ENCODE measurements at regions not wholly inside any gene's neighbourhood (a gene's known extent, or its start where the extent isn't known, plus 50 kb on each side); places are given as distances from the start of the nearest gene placed in this dataset.

DNA sequence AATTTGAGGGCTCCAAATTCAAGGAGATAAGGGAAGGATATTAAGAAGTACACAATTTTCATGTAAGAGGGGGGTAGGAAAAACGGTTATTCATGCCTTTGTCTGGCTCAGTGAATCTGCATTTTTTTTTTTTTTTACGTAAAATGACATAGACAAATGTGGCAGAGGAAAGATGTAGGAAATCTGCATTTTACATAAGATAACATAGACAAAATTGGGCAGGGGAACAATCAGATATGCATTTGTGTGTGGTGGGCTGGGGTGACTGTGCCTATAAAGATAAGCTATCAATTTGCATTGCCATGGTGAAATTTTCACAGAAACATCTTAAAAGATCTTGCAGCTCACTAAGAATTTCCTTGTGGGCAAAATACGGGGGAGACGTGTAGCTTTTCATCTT, 92.7 kb upstream of the GPR141 start:
- ATAC-seq (ENCODE audit: poor library complexity) = no peak
- Histone ChIP-seq H3K9me3 (ENCODE audit: control insufficient read depth in 1 of 2, insufficient read depth in 1 of 2, low read length in 2 of 2) (no peaks in the 10 kb centered on the region), H3K36me3 (ENCODE audit: insufficient read depth, low read length) (no peaks in the 10 kb centered on the region), H3K27ac (ENCODE audit: low read depth in 1 of 2, low read length in 2 of 2) (no peak overlapping the region), H3K27me3 (ENCODE audit: control insufficient read depth in 1 of 2, insufficient read depth in 2 of 2, low read length in 2 of 2) (no peaks in the 10 kb centered on the region), H3K4me1 (ENCODE audit: insufficient read depth, low read length) (no peaks in the 10 kb centered on the region), H3K4me3 (ENCODE audit: low read length) (no peak overlapping the region)
- no peaks in the 10 kb centered on the region for H3K4me1 Mint-ChIP-seq (ENCODE audit: low read depth)
- TF ChIP-seq, protein P1, sequence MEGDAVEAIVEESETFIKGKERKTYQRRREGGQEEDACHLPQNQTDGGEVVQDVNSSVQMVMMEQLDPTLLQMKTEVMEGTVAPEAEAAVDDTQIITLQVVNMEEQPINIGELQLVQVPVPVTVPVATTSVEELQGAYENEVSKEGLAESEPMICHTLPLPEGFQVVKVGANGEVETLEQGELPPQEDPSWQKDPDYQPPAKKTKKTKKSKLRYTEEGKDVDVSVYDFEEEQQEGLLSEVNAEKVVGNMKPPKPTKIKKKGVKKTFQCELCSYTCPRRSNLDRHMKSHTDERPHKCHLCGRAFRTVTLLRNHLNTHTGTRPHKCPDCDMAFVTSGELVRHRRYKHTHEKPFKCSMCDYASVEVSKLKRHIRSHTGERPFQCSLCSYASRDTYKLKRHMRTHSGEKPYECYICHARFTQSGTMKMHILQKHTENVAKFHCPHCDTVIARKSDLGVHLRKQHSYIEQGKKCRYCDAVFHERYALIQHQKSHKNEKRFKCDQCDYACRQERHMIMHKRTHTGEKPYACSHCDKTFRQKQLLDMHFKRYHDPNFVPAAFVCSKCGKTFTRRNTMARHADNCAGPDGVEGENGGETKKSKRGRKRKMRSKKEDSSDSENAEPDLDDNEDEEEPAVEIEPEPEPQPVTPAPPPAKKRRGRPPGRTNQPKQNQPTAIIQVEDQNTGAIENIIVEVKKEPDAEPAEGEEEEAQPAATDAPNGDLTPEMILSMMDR (IDR thresholded peaks at IDR 0.05) = no peak
- no peak for DNase-seq
- ChIA-PET CTCF (no interaction called here), POLR2A (interaction anchor here (0.6 kb wide), 1 partner anchor 1112 kb away, joined by 4 read pairs; no protein-coding TSS in a partner anchor)
- no peak overlapping the region for H3K4me3 Mint-ChIP-seq
- no peaks in the 10 kb centered on the region for H3K9me3 Mint-ChIP-seq
- peaks cover 48% of the 10 kb centered on the region for H3K27me3 Mint-ChIP-seq
- intact Hi-C loops (cut with DNase I, micrococcal nuclease) = no loop called here
- H3K27ac Mint-ChIP-seq = no peak overlapping the region
- no peaks in the 10 kb centered on the region for H3K36me3 Mint-ChIP-seq (ENCODE audit: low read depth)

DNA sequence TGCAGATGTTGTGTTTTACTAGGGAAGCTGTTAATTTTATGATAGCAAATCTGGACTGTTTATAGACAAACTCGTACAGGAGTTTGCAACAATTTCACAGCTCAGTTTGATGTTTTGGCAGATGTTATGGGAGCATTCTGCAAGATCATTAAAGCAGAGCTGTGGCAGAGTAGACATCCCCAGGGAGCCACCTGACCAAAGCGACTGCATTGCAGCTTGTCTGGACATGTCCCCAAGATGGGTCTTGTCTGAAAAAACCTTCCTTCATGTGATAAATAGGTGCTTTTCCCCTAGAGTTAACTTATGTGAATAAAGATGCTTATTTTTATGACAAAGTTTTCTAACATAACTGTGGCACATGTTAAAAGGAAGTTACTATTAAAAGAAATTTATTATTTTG, 91.2 kb upstream of the GPR141 start:
- intact Hi-C loops (cut with DNase I, micrococcal nuclease) = no loop called here

GRCh38 chr7:37594602-37595001, 89.0 kb upstream of the GPR141 start:
- Histone ChIP-seq H3K4me1 (ENCODE audit: insufficient read depth, low read length) (no peaks in the 10 kb centered on the region), H3K4me3 (ENCODE audit: low read length) (no peak overlapping the region), H3K27me3 (ENCODE audit: control insufficient read depth in 1 of 2, insufficient read depth in 2 of 2, low read length in 2 of 2) (no peaks in the 10 kb centered on the region), H3K36me3 (ENCODE audit: insufficient read depth, low read length) (no peaks in the 10 kb centered on the region), H3K27ac (ENCODE audit: low read depth in 1 of 2, low read length in 2 of 2) (no peak overlapping the region), H3K9me3 (ENCODE audit: control insufficient read depth in 1 of 2, insufficient read depth in 1 of 2, low read length in 2 of 2) (peaks cover 0 to 3% of the 10 kb centered on the region in 2 experiments)
- POLR2A ChIA-PET = no interaction called here
- no peak for ATAC-seq (ENCODE audit: poor library complexity)
- intact Hi-C loops (cut with DNase I, micrococcal nuclease) = no loop called here
- CTCF ChIA-PET = no interaction called here
- H3K9me3 Mint-ChIP-seq = peaks cover 2% of the 10 kb centered on the region
- no peaks in the 10 kb centered on the region for H3K36me3 Mint-ChIP-seq (ENCODE audit: low read depth)
- H3K4me1 Mint-ChIP-seq (ENCODE audit: low read depth) = no peaks in the 10 kb centered on the region
- peaks cover 24% of the 10 kb centered on the region for H3K27me3 Mint-ChIP-seq
- no peak overlapping the region for H3K27ac Mint-ChIP-seq
- H3K4me3 Mint-ChIP-seq = no peak overlapping the region
- TF ChIP-seq, protein P1 (IDR thresholded peaks at IDR 0.05) = no peak
- no peak for DNase-seq

More for the DNA sequence above, 91.2 kb upstream of the GPR141 start:
- Histone ChIP-seq H3K9me3 (ENCODE audit: control insufficient read depth in 1 of 2, insufficient read depth in 1 of 2, low read length in 2 of 2) (peaks cover 0 to 3% of the 10 kb centered on the region in 2 experiments), H3K27ac (ENCODE audit: low read depth in 1 of 2, low read length in 2 of 2) (no peak overlapping the region), H3K4me1 (ENCODE audit: insufficient read depth, low read length) (no peaks in the 10 kb centered on the region), H3K36me3 (ENCODE audit: insufficient read depth, low read length) (no peaks in the 10 kb centered on the region), H3K4me3 (ENCODE audit: low read length) (no peak overlapping the region), H3K27me3 (ENCODE audit: control insufficient read depth in 1 of 2, insufficient read depth in 2 of 2, low read length in 2 of 2) (no peaks in the 10 kb centered on the region)
- CTCF ChIA-PET = no interaction called here
- DNase-seq (no peak), ATAC-seq (ENCODE audit: poor library complexity) (no peak)
- POLR2A ChIA-PET = no interaction called here
- no peak overlapping the region for H3K27ac Mint-ChIP-seq
- H3K4me1 Mint-ChIP-seq (ENCODE audit: low read depth) = no peaks in the 10 kb centered on the region
- no peaks in the 10 kb centered on the region for H3K36me3 Mint-ChIP-seq (ENCODE audit: low read depth)
- H3K27me3 Mint-ChIP-seq = peaks cover 41% of the 10 kb centered on the region
- TF ChIP-seq, protein P1 (IDR thresholded peaks at IDR 0.05) = no peak
- H3K9me3 Mint-ChIP-seq = peaks cover 2% of the 10 kb centered on the region
- no peak overlapping the region for H3K4me3 Mint-ChIP-seq
